Tibial nerve (tissue), 4 donors: ENCODE measurements at regions not wholly inside any gene's neighbourhood (a gene's known extent, or its start where the extent isn't known, plus 50 kb on each side); places are given as distances from the start of the nearest gene placed in this dataset.

Experiments
- DNase-seq, 2 donors: peaks; one replicate each; pipeline ENCODE4 v3.0.0-alpha.2; 2019; ENCODE audit warnings: low spot score in 2 of 2
- H3K27ac ChIP-seq, 4 donors: fragments of 200-600 bp; sonication (generic) in 3 of 4; one replicate each; pipeline ENCODE4 v1.5.1; 2017 to 2019; ENCODE audit warnings: mild to moderate bottlenecking in 1 of 4
- H3K27me3 ChIP-seq, 2 donors: fragments of 200-600 bp; sonication (generic) in 1 of 2; one replicate each; pipeline versions ENCODE4 v1.5.1 to v1.6.0; 2017 to 2019
- H3K36me3 ChIP-seq, 3 donors: fragments of 200-600 bp; sonication (generic); one replicate each; pipeline ENCODE4 v1.5.1; 2018 to 2019
- H3K4me1 ChIP-seq, 4 donors: fragments of 200-600 bp; sonication (generic) in 3 of 4; one replicate each; pipeline ENCODE4 v1.5.1; 2017 to 2019
- H3K4me3 ChIP-seq, 4 donors: fragments of 200-600 bp; sonication (generic) in 3 of 4; one replicate each; pipeline ENCODE4 v1.5.1; 2017 to 2019; ENCODE audit warnings: mild to moderate bottlenecking in 1 of 4, moderate library complexity in 1 of 4
- H3K9me3 ChIP-seq, 4 donors: fragments of 200-600 bp; sonication (generic) in 3 of 4; one replicate each; pipeline ENCODE4 v1.5.1; 2017 to 2019
- EP300 ChIP-seq, 2 donors: sonication (generic); formaldehyde crosslinking; IDR thresholded peaks; one replicate each; pipeline ENCODE4 v1.6.1; 2017; ENCODE audit warnings: antibody characterized with exemption in 2 of 2, mild to moderate bottlenecking in 1 of 2
- POLR2A ChIP-seq, 2 donors: fragments of 450-650 bp; IDR thresholded peaks; one replicate each; pipeline ENCODE4 v1.6.1; 2017; ENCODE audit warnings: antibody characterized with exemption in 2 of 2, mild to moderate bottlenecking in 2 of 2, moderate library complexity in 2 of 2
- WGBS, 2 donors: methylation state at CpG; one replicate each; pipeline ENCODE4 v1.1.5; 2018; 5-methylcytosine and 5-hydroxymethylcytosine counted together
- TF ChIP-seq, protein P1 (sequence below), 5 experiments: fragments of 200-600 bp in 3 of 5; fragments of 450-650 bp in 2 of 5; sonication (generic) in 3 of 5; IDR thresholded peaks; one replicate each; pipeline ENCODE4 v1.5.1; 2016 to 2019; ENCODE audit warnings: antibody characterized with exemption in 5 of 5, mild to moderate bottlenecking in 3 of 5, moderate library complexity in 2 of 5

GRCh38 chr4:181372014-181372413, 871.2 kb upstream of the TENM3 start:
- Histone ChIP-seq H3K4me3 (no peak overlapping the region), H3K9me3 (no peaks in the 10 kb centered on the region), H3K27me3 (no peaks in the 10 kb centered on the region), H3K4me1 (no peaks in the 10 kb centered on the region), H3K27ac (no peak overlapping the region), H3K36me3 (no peaks in the 10 kb centered on the region)
- DNase-seq = no peak
- TF ChIP-seq POLR2A (IDR thresholded peaks at IDR 0.05) (no peak), EP300 (IDR thresholded peaks at IDR 0.05) (no peak)
- TF ChIP-seq, protein P1, sequence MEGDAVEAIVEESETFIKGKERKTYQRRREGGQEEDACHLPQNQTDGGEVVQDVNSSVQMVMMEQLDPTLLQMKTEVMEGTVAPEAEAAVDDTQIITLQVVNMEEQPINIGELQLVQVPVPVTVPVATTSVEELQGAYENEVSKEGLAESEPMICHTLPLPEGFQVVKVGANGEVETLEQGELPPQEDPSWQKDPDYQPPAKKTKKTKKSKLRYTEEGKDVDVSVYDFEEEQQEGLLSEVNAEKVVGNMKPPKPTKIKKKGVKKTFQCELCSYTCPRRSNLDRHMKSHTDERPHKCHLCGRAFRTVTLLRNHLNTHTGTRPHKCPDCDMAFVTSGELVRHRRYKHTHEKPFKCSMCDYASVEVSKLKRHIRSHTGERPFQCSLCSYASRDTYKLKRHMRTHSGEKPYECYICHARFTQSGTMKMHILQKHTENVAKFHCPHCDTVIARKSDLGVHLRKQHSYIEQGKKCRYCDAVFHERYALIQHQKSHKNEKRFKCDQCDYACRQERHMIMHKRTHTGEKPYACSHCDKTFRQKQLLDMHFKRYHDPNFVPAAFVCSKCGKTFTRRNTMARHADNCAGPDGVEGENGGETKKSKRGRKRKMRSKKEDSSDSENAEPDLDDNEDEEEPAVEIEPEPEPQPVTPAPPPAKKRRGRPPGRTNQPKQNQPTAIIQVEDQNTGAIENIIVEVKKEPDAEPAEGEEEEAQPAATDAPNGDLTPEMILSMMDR (IDR thresholded peaks at IDR 0.05) = no peak
- 82 to 84% methylated on average over 3 of the region's 3 CpGs for WGBS, 2 donors

DNA sequence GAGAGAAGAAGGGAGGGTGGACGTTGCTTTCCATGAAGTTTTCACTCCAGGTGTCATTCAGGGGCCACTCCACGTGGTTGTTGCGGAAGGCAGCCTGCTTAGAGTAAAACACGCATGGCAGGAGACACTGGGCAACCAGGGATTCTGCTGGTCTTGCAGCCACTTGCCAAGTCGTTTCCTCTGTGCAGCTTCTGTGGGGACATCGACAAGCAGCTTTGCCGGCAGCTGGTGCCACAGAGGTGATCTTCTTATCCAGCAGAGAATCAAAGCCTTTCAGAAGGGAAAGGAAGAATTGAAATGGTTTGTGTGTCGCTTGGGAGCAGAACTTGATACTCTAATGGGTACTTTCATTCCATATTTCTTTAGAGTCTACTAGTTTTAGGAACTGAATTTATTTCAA, 867.1 kb upstream of the TENM3 start:
- WGBS, 2 donors = 72 to 87% methylated on average over 7 to 8 of the region's 8 CpGs
- TF ChIP-seq, protein P1 (IDR thresholded peaks at IDR 0.05) = no peak
- TF ChIP-seq POLR2A (IDR thresholded peaks at IDR 0.05) (no peak), EP300 (IDR thresholded peaks at IDR 0.05) (no peak)
- DNase-seq = no peak

GRCh38 chr4:181388061-181388460, 855.1 kb upstream of the TENM3 start:
- no peak for DNase-seq
- TF ChIP-seq POLR2A (IDR thresholded peaks at IDR 0.05) = no peak
- TF ChIP-seq, protein P1 (IDR thresholded peaks at IDR 0.05) = no peak
- TF ChIP-seq EP300 (IDR thresholded peaks at IDR 0.05) = no peak

More for the DNA sequence above, 867.1 kb upstream of the TENM3 start:
- H3K27me3 ChIP-seq = no peaks in the 10 kb centered on the region
- H3K9me3 ChIP-seq = no peaks in the 10 kb centered on the region
- no peaks in the 10 kb centered on the region for H3K36me3 ChIP-seq
- H3K27ac ChIP-seq = no peak overlapping the region
- H3K4me1 ChIP-seq = no peaks in the 10 kb centered on the region
- no peak overlapping the region for H3K4me3 ChIP-seq

GRCh38 chr4:181416966-181417365, 826.2 kb upstream of the TENM3 start:
- TF ChIP-seq POLR2A (IDR thresholded peaks at IDR 0.05) = no peak
- no peak for TF ChIP-seq EP300 (IDR thresholded peaks at IDR 0.05)
- TF ChIP-seq, protein P1 (IDR thresholded peaks at IDR 0.05) = no peak
- no peak overlapping the region for H3K27ac ChIP-seq
- H3K4me3 ChIP-seq = no peak overlapping the region
- H3K9me3 ChIP-seq = no peaks in the 10 kb centered on the region
- H3K36me3 ChIP-seq = no peaks in the 10 kb centered on the region
- DNase-seq = no peak
- 15 to 32% methylated on average over 1 of the region's 1 CpG for WGBS, 2 donors
- no peaks in the 10 kb centered on the region for H3K27me3 ChIP-seq
- peaks cover 0 to 9% (median 0%) of the 10 kb centered on the region in 4 donors for H3K4me1 ChIP-seq

More at GRCh38 chr4:181388061-181388460, 855.1 kb upstream of the TENM3 start:
- Histone ChIP-seq H3K4me1 (no peaks in the 10 kb centered on the region), H3K4me3 (no peak overlapping the region), H3K9me3 (no peaks in the 10 kb centered on the region), H3K27me3 (no peaks in the 10 kb centered on the region), H3K27ac (no peak overlapping the region), H3K36me3 (no peaks in the 10 kb centered on the region)
- WGBS, 2 donors = 77 to 89% methylated on average over 1 of the region's 1 CpG

DNA sequence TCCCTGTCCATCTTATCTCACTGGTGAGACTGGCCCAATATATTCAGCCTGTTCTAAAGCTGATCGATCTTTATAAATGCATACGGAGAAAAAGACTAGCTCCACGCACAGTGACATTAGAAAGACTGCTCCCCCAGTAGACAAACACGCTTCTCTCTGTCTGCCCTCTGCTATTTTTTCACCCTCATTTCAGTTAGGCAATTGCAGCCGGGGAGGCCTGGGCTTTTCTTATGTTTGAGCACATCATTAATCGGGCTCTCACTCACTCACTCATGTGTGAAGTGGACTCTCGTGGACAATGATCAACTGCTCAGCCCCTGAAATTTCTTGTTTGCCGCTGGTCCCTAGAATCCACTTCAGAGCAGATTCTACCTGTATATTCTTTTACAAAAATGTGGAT, 824.7 kb upstream of the TENM3 start:
- DNase-seq = no peak
- no peaks in the 10 kb centered on the region for H3K36me3 ChIP-seq
- no peaks in the 10 kb centered on the region for H3K9me3 ChIP-seq
- 71 to 89% methylated on average over 8 of the region's 8 CpGs for WGBS, 2 donors
- H3K27me3 ChIP-seq = no peaks in the 10 kb centered on the region
- no peak overlapping the region for H3K4me3 ChIP-seq
- TF ChIP-seq EP300 (IDR thresholded peaks at IDR 0.05) = no peak
- TF ChIP-seq POLR2A (IDR thresholded peaks at IDR 0.05) = no peak
- TF ChIP-seq, protein P1 (IDR thresholded peaks at IDR 0.05) = no peak
- H3K4me1 ChIP-seq = peaks cover 0 to 9% (median 0%) of the 10 kb centered on the region in 4 donors
- no peak overlapping the region for H3K27ac ChIP-seq
